ENCODE measurements at regions not wholly inside any gene's neighbourhood (a gene's known extent, or its start where the extent isn't known, plus 50 kb on each side); places are given as distances from the start of the nearest gene placed in this dataset.

DNA sequence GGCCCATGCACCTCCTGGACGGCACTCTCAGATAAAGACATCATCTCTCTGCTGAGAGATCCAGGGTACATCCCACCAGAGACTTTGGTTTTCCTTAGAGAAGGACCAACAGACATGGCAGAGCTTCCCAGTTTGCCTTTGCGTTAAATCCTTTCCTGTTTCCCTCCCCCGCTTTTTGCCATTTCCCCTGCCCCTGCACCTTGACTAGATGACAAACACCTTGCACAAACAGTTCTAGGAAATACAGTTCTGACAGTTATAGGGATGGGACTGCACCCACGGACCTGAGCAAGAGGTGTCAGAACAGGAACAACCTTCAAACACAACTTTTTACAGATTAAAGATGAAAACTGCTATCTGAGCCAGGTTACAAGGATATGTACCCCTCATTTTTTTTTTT, 288.9 kb downstream of the MSX2 start:
- Mint-ChIP-seq H3K27ac (no peak overlapping the region), H3K36me3 (no peaks in the 10 kb centered on the region), H3K4me1 (ENCODE audit: low read depth) (peaks cover 5% of the 10 kb centered on the region), H3K9me3 (no peaks in the 10 kb centered on the region), H3K4me3 (no peak overlapping the region), H3K27me3 (no peaks in the 10 kb centered on the region)
- DNase-seq = peak; percentile 35
- intact Hi-C loops (cut with micrococcal nuclease) = no loop called here
- ChIA-PET POLR2A (no interaction called here), CTCF (interaction anchor here (1.1 kb wide), 1 partner anchor 15 kb away, joined by 4 read pairs; no protein-coding TSS in a partner anchor)

DNA sequence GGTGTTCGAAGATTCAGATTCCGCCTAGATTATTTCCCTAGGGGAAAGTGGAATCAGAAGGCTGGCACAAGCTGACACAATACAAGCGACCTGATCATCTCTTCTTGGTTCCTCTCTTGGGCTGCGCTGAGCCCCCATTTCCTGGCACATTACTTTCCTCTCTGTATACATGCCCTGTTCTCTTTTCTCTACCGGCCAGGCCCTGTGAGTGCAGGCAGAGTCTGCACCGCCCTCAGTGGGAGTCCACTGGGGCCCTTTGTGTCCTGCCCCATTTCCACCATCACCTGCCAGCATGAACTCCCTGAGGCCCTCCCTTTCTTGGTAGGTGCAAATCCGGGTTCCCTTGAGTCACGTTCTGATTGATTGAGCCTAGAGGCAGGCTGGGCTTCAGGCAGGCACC, 287.9 kb downstream of the MSX2 start:
- DNase-seq = no peak
- ChIA-PET CTCF (interaction anchor here (1.1 kb wide), 1 partner anchor 14 kb away, joined by 4 read pairs; no protein-coding TSS in a partner anchor), POLR2A (no interaction called here)
- H3K27ac Mint-ChIP-seq = no peak overlapping the region
- H3K9me3 Mint-ChIP-seq = no peaks in the 10 kb centered on the region
- H3K4me1 Mint-ChIP-seq (ENCODE audit: low read depth) = peaks cover 5% of the 10 kb centered on the region
- no peaks in the 10 kb centered on the region for H3K36me3 Mint-ChIP-seq
- intact Hi-C loops (cut with micrococcal nuclease) = no loop called here
- H3K4me3 Mint-ChIP-seq = no peak overlapping the region
- no peaks in the 10 kb centered on the region for H3K27me3 Mint-ChIP-seq

DNA sequence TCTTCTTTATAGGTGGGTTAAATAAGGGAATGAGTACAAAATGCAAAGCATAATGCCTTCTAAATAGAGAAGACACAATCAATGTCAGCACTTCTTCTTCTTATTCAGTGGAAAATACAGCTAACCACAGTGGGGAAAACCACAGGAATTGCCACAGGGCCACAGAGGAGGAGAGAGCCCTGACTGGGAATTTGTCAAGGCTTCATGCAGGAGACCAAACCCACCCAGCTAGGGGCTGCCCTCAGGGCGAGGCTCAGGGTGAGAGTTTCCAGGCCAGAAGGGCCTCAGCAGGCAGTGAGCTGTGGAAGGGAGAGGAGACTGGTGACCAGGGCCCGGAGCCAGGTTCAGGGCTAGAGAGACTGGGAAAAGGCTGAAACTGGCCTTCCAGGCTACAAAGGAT, 279.1 kb downstream of the MSX2 start:
- POLR2A ChIA-PET = no interaction called here
- CTCF ChIA-PET = no interaction called here
- peaks cover 12% of the 10 kb centered on the region for H3K9me3 Mint-ChIP-seq
- peaks cover 3% of the 10 kb centered on the region for H3K27me3 Mint-ChIP-seq
- H3K4me1 Mint-ChIP-seq (ENCODE audit: low read depth) = peaks cover 13% of the 10 kb centered on the region
- H3K36me3 Mint-ChIP-seq = peaks cover 4% of the 10 kb centered on the region
- intact Hi-C loops (cut with micrococcal nuclease) = no loop called here
- H3K27ac Mint-ChIP-seq = no peak overlapping the region
- DNase-seq = no peak
- H3K4me3 Mint-ChIP-seq = no peak overlapping the region

DNA sequence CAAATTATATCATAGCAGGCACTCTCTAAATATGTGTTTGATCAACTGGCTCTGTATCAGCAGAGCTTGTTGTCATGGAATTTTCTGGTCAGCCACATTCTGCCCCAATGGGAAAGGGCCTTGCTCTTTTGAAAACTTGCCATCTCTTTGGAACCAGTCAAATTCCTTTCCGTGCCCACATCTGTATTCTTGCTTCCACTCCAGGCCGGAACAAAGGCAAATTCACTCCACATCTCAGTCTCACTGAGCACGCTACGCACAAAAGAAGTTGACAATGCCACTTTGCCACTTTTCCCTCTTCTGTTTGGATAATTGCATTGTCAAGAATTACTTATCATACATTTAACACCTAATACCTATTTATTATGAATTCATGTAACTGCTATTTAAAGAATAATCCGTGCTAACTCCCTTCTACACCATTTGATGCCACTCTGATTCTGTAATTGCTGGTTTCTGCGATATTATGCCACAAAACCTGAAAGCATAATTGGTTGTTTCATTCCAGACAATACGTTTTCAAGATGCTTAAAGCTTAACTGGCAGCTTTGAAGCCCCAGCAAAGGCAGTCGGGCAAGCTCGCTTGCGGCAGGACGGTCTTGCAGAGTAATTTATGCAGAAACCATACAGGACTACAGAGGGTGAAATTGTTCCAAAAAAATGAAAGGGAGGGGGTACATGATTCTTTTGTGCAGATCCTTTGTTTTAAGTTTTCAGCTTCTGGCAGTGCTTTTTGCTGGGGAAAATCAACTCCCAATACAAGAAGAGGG, 277.7 kb downstream of the MSX2 start:
- Mint-ChIP-seq H3K9me3 (peaks cover 23% of the 10 kb centered on the region), H3K27me3 (peaks cover 3% of the 10 kb centered on the region), H3K4me3 (no peak overlapping the region), H3K4me1 (ENCODE audit: low read depth) (peaks cover 13% of the 10 kb centered on the region), H3K36me3 (peaks cover 6% of the 10 kb centered on the region), H3K27ac (no peak overlapping the region)
- intact Hi-C loops (cut with micrococcal nuclease) = no loop called here
- CTCF ChIA-PET = interaction anchor here (0.8 kb wide), 1 partner anchor 50 kb away, joined by 4 read pairs; no protein-coding TSS in a partner anchor
- POLR2A ChIA-PET = no interaction called here
- DNase-seq = no peak

DNA sequence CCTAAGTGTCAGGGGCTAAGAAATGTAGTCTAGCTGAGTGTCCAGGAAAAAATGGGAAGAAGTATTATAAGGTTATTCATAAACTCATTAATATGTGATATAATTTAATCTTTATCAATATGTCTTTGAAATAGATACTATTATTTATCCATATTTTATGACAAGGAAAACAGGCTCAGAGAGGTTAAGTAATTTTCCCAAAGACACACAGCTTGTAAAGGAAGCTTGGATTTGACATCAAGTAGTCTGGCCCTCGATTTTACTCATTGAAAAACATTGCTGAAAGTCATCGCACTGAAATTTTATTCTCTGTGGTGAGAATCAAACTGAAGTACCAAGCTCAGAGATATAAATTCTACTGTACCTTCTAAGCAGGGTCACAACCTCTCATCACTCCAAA, 276.9 kb downstream of the MSX2 start:
- Mint-ChIP-seq H3K4me1 (ENCODE audit: low read depth) (peaks cover 13% of the 10 kb centered on the region), H3K4me3 (no peak overlapping the region), H3K27me3 (peaks cover 1% of the 10 kb centered on the region), H3K9me3 (peaks cover 23% of the 10 kb centered on the region), H3K27ac (no peak overlapping the region), H3K36me3 (peaks cover 6% of the 10 kb centered on the region)
- intact Hi-C loops (cut with micrococcal nuclease) = no loop called here
- ChIA-PET POLR2A (no interaction called here), CTCF (interaction anchor here (0.8 kb wide), 1 partner anchor 50 kb away, joined by 4 read pairs; no protein-coding TSS in a partner anchor)
- no peak for DNase-seq

DNA sequence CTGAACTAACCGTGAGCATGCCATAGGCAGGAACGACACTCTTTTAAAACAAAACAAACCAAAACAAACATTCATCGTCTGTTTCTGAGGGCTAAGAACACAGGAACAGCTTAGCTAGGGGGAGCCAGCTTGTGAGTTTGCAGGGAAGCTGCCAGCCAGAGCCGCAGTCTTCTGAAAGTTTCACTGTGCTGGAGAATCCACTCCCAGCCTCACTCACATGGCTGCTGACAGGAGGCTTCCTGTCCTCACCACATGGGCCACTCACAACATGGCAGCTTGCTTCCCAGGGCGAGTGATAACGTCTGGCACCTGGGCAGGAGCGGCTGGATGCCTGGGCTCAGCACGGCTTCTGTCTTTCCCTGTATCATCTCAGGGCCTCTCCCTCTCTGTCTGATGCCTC, 275.2 kb downstream of the MSX2 start:
- peaks cover 1% of the 10 kb centered on the region for H3K27me3 Mint-ChIP-seq
- CTCF ChIA-PET = no interaction called here

DNA sequence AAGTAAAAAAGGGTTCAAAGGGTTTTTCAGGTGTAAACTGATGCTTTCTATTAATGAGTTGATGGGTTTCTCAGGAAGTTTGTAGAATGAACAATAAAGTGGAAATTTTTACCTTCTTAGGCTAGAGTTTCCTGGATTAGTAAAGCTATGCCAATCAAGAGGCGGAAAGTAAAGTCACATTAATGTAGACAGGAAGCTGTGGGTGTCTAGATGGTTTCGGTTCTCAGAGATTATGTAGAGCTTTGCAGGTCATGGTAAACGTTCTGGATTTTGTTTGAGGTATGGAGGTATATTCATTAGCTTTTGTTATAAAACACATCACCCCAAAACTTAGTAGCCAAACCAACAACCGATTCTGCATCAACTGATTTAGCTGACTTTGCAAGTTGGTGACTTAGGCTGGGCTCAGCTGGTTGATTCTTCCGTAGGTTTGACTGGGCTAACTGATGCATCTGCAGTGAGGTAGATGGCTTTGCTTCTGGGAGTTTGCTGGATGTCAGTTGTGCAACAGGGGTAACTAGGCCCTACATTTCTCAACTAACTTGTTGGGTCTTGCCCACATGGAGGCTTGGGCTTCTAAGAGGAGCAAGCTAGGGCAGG, 273.8 kb downstream of the MSX2 start:
- peaks cover 6% of the 10 kb centered on the region for H3K36me3 Mint-ChIP-seq
- H3K27ac Mint-ChIP-seq = peak overlapping the region; percentile 75
- H3K9me3 Mint-ChIP-seq = peaks cover 23% of the 10 kb centered on the region
- POLR2A ChIA-PET = no interaction called here
- CTCF ChIA-PET = interaction anchor here (0.8 to 1.3 kb wide), 3 partner anchors 15 to 325 kb away, joined by 3 to 4 read pairs (median 3); no protein-coding TSS in a partner anchor
- H3K27me3 Mint-ChIP-seq = peaks cover 1% of the 10 kb centered on the region
- H3K4me3 Mint-ChIP-seq = no peak overlapping the region
- intact Hi-C loops (cut with micrococcal nuclease) = loop anchor here (5.0 kb wide), 1 partner anchor 519 kb away; no protein-coding TSS in a partner anchor
- DNase-seq = no peak
- peaks cover 13% of the 10 kb centered on the region for H3K4me1 Mint-ChIP-seq (ENCODE audit: low read depth)

More for the DNA sequence above, 275.2 kb downstream of the MSX2 start:
- intact Hi-C loops (cut with micrococcal nuclease) = loop anchor here (5.0 kb wide), 1 partner anchor 518 kb away; no protein-coding TSS in a partner anchor
- Mint-ChIP-seq H3K27ac (no peak overlapping the region), H3K4me3 (no peak overlapping the region), H3K9me3 (peaks cover 23% of the 10 kb centered on the region), H3K36me3 (peaks cover 6% of the 10 kb centered on the region), H3K4me1 (ENCODE audit: low read depth) (peaks cover 13% of the 10 kb centered on the region)
- POLR2A ChIA-PET = no interaction called here
- no peak for DNase-seq

DNA sequence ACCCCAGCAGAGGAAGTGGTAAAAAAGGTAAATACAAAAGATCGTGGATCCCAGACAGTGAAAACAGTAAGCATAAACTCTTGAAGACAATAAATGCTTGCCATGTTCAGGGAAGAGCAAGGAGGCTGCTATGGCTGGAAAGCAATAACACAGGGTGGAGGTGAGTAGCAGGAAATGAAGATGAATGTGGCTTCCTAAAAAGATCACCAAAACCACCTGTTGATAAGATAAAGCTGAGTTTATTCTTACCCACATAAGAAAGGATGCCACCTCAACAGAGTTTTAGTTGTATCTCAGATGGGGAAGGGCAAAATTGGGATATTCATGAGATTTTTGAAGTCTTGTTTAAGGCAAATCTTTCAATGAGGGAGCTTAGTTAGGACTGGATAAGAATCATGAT, 273.3 kb downstream of the MSX2 start:
- Mint-ChIP-seq H3K4me3 (no peak overlapping the region), H3K36me3 (peaks cover 6% of the 10 kb centered on the region), H3K4me1 (ENCODE audit: low read depth) (peaks cover 13% of the 10 kb centered on the region), H3K9me3 (peaks cover 23% of the 10 kb centered on the region), H3K27ac (peak overlapping the region; percentile 75), H3K27me3 (peaks cover 1% of the 10 kb centered on the region)
- no peak for DNase-seq
- CTCF ChIA-PET = interaction anchor here (0.8 to 1.3 kb wide), 3 partner anchors 15 to 326 kb away, joined by 3 to 4 read pairs (median 3); no protein-coding TSS in a partner anchor
- POLR2A ChIA-PET = no interaction called here
- intact Hi-C loops (cut with micrococcal nuclease) = loop anchor here (5.0 kb wide), 1 partner anchor 520 kb away; no protein-coding TSS in a partner anchor

DNA sequence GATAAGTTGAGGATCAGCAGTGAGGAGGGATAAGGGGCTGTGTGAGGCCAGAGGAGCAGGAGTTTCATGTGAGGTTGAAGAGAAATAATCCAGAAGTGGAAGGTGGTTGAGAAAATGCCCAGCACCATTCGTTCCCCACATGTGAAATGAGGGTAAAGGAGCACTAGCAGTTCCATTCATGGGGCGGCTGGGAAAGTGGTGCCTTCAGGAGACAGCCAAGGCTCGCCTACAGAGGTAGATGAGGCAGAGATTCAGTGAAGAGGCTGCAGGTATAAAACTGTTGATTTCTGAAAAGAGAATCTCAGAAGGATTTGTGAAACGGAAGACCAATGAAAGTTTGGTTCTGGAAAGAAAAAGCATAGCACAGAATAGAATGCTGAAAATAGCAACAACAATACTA, 272.6 kb downstream of the MSX2 start:
- ChIA-PET CTCF (no interaction called here), POLR2A (no interaction called here)
- Mint-ChIP-seq H3K9me3 (peaks cover 23% of the 10 kb centered on the region), H3K36me3 (peaks cover 6% of the 10 kb centered on the region), H3K4me1 (ENCODE audit: low read depth) (peaks cover 13% of the 10 kb centered on the region), H3K27ac (no peak overlapping the region), H3K27me3 (no peaks in the 10 kb centered on the region), H3K4me3 (no peak overlapping the region)
- intact Hi-C loops (cut with micrococcal nuclease) = loop anchor here (5.0 kb wide), 1 partner anchor 520 kb away; no protein-coding TSS in a partner anchor
- no peak for DNase-seq

DNA sequence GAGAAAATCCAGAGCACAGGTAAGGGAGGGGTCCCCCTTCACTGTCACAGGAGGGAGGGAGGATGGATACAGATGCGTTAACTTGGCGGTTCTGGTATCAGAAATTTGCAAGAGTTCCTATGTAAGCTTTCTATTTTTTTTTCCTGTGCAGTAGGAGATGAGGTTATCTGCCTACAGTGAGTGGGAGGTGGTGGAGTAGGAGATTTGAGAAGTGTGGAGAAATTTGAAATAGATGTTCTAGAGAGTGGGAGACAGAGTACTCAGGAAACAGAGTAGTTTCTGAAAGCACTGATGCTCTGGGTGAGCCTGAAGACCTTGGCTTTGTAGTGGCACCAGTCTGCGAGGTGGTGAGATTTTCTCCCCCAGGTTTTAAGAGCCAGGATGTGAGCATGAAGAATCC, 271.4 kb downstream of the MSX2 start:
- Mint-ChIP-seq H3K36me3 (peaks cover 6% of the 10 kb centered on the region), H3K27ac (no peak overlapping the region), H3K27me3 (no peaks in the 10 kb centered on the region), H3K4me1 (ENCODE audit: low read depth) (peaks cover 10% of the 10 kb centered on the region), H3K9me3 (peaks cover 22% of the 10 kb centered on the region), H3K4me3 (no peak overlapping the region)
- POLR2A ChIA-PET = no interaction called here
- CTCF ChIA-PET = no interaction called here
- intact Hi-C loops (cut with micrococcal nuclease) = loop anchor here (5.0 kb wide), 1 partner anchor 521 kb away; no protein-coding TSS in a partner anchor
- DNase-seq = no peak

DNA sequence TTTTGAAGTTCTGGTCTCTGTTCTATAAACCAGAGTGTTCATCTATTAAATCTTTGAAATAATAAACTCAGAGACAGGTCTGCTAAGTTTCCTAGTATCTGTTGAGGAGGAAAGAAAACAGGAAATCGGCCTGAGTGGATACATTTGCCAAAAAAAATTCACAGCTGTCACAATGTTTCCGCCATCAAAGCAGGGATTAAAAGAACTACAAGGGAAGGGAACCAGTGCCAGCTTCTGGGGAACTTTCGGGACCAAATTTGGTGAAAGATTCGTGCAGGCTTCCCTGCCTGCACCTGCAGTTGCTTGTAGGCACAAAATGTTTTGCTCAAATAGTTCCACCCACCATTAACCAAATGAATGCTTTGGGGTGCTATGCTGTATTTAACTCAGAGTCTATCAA, 267.5 kb downstream of the MSX2 start:
- POLR2A ChIA-PET = no interaction called here
- CTCF ChIA-PET = no interaction called here
- Mint-ChIP-seq H3K9me3 (no peaks in the 10 kb centered on the region), H3K36me3 (no peaks in the 10 kb centered on the region), H3K4me3 (no peak overlapping the region), H3K27ac (no peak overlapping the region), H3K4me1 (ENCODE audit: low read depth) (peaks cover 2% of the 10 kb centered on the region), H3K27me3 (no peaks in the 10 kb centered on the region)
- intact Hi-C loops (cut with micrococcal nuclease) = no loop called here
- no peak for DNase-seq

DNA sequence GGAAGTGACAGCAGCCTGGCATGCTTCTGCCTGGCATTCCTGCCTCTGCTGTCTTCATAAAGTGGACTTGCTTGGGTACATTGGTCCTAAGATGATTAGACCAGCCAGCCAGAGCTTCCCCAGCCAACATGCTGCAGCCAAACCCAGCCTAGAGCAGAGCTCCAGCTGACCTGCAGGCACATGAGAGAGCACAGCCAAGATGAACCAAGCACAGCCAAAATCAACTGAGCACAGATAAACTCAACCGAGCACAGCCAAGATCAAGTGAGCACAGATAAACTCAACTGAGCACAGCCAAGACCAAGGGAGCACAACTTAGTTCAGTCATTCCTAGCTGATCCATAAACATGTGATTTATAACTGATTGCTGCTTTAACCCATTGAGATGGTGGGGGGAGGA, 266.5 kb downstream of the MSX2 start:
- ChIA-PET CTCF (no interaction called here), POLR2A (no interaction called here)
- no peak overlapping the region for H3K27ac Mint-ChIP-seq
- intact Hi-C loops (cut with micrococcal nuclease) = no loop called here
- H3K27me3 Mint-ChIP-seq = no peaks in the 10 kb centered on the region
- DNase-seq = no peak
- H3K36me3 Mint-ChIP-seq = no peaks in the 10 kb centered on the region
- peaks cover 2% of the 10 kb centered on the region for H3K4me1 Mint-ChIP-seq (ENCODE audit: low read depth)
- no peaks in the 10 kb centered on the region for H3K9me3 Mint-ChIP-seq
- H3K4me3 Mint-ChIP-seq = no peak overlapping the region

Data from activated CD4-positive, alpha-beta memory T cell treated with anti-CD3 and anti-CD28 coated beads for 36 hours (primary cell).